ENCODE measurements at regions not wholly inside any gene's neighbourhood (a gene's known extent, or its start where the extent isn't known, plus 50 kb on each side); places are given as distances from the start of the nearest gene placed in this dataset.
A peak's percentile ranks its signal among the peaks of the same experiment; 100 is the strongest.
"Not testable (repeated sequence)": the region's sequence is repeated elsewhere in the genome, so short reads cannot be mapped to it uniquely, and the experiment has no call there.

GRCh38 chr1:29920784-29921183 lies 684.5 kb downstream of the PTPRU start:
- no peak for DNase-seq
- no peaks in the 10 kb centered on the region for H4K20me1 ChIP-seq (ENCODE audit: insufficient read depth, low read depth, low read length)
- H3K4me2 ChIP-seq (ENCODE audit: low read depth, low read length, poor library complexity, severe bottlenecking): no peak overlapping the region
- no peaks in the 10 kb centered on the region for H3K27me3 ChIP-seq (ENCODE audit: low read length)
- H2AFZ ChIP-seq (ENCODE audit: low read length): no peak overlapping the region
- H3K27ac ChIP-seq (ENCODE audit: low read length): no peak overlapping the region
- H3K4me3 ChIP-seq (ENCODE audit: low read length): no peak overlapping the region
- H3K79me2 ChIP-seq (ENCODE audit: low read length): no peaks in the 10 kb centered on the region
- no peak overlapping the region for H3K9ac ChIP-seq (ENCODE audit: low read length)
- H3K4me1 ChIP-seq (ENCODE audit: low read length): no peaks in the 10 kb centered on the region
- H3K9me2 ChIP-seq (replicated peaks; ENCODE audit: insufficient read depth, low read length): no peaks in the 10 kb centered on the region
- no peaks in the 10 kb centered on the region for H3K9me3 ChIP-seq (ENCODE audit: low read length)
- H3K36me3 ChIP-seq (ENCODE audit: insufficient read depth, low read length): no peaks in the 10 kb centered on the region

GRCh38 chr1:29920316-29920715 lies 684.0 kb downstream of the PTPRU start:
- Histone ChIP-seq H3K4me3 (ENCODE audit: low read length) (no peak overlapping the region), H3K79me2 (ENCODE audit: low read length) (no peaks in the 10 kb centered on the region), H3K27ac (ENCODE audit: low read length) (no peak overlapping the region), H3K9ac (ENCODE audit: low read length) (no peak overlapping the region), H3K36me3 (ENCODE audit: insufficient read depth, low read length) (no peaks in the 10 kb centered on the region), H4K20me1 (ENCODE audit: insufficient read depth, low read depth, low read length) (no peaks in the 10 kb centered on the region), H3K9me3 (ENCODE audit: low read length) (no peaks in the 10 kb centered on the region), H3K9me2 (replicated peaks; ENCODE audit: insufficient read depth, low read length) (no peaks in the 10 kb centered on the region), H3K27me3 (ENCODE audit: low read length) (no peaks in the 10 kb centered on the region), H3K4me2 (ENCODE audit: low read depth, low read length, poor library complexity, severe bottlenecking) (no peak overlapping the region), H2AFZ (ENCODE audit: low read length) (no peak overlapping the region), H3K4me1 (ENCODE audit: low read length) (no peaks in the 10 kb centered on the region)
- DNase-seq: no peak

- H3K9me3 ChIP-seq (ENCODE audit: low read length); H3K4me2 ChIP-seq (ENCODE audit: low read depth, low read length, poor library complexity, severe bottlenecking); H3K9me2 ChIP-seq (replicated peaks; ENCODE audit: insufficient read depth, low read length); DNase-seq; H3K36me3 ChIP-seq (ENCODE audit: insufficient read depth, low read length); H3K27ac ChIP-seq (ENCODE audit: low read length); H3K9ac ChIP-seq (ENCODE audit: low read length); H2AFZ ChIP-seq (ENCODE audit: low read length); H4K20me1 ChIP-seq (ENCODE audit: insufficient read depth, low read depth, low read length); H3K27me3 ChIP-seq (ENCODE audit: low read length); H3K4me1 ChIP-seq (ENCODE audit: low read length); H3K79me2 ChIP-seq (ENCODE audit: low read length); H3K4me3 ChIP-seq (ENCODE audit: low read length): not testable (repeated sequence)
These were observed 682.7 kb downstream of the PTPRU start for GRCh38 chr1:29919041-29919440.

DNA sequence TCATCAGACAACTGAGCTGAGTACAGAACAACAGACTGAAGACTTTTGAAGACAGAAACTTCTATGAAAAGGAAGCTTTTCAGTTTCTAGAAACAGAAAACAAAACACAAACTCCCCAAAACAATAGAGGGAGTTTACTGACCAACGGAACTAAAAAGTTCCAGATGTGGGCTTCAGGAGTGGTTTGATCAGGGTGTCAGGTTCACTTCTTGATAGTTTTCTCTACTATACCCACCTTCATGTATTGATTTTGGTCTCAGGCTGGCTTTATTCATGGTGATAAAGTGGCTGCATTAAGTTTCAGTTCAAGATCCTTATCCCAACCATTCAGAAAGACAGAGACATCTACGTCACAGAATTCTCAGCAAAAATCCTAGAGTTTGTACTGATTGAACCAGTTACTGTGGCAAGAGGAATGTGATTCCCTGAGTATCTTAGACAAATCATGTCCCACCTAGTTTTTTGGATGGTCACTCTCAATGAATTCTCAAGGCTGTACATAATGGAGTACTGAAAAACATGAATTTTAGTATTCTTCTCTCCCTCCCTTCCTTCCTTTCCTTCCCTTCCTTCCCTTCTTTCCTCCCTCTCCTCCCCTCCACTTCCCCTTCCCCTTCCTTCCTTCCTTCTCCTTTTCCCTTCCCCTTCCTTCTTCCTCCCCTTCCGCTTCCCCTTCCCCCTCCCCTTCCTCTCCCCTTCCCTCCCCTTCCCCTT lies 680.5 kb downstream of the PTPRU start:
- Histone ChIP-seq H2AFZ (ENCODE audit: low read length) (no peak overlapping the region), H3K27me3 (ENCODE audit: low read length) (no peaks in the 10 kb centered on the region), H3K4me1 (ENCODE audit: low read length) (no peaks in the 10 kb centered on the region), H3K79me2 (ENCODE audit: low read length) (no peaks in the 10 kb centered on the region), H3K9ac (ENCODE audit: low read length) (no peak overlapping the region), H3K9me3 (ENCODE audit: low read length) (no peaks in the 10 kb centered on the region), H3K4me3 (ENCODE audit: low read length) (no peak overlapping the region), H3K27ac (ENCODE audit: low read length) (no peak overlapping the region), H4K20me1 (ENCODE audit: insufficient read depth, low read depth, low read length) (no peaks in the 10 kb centered on the region), H3K9me2 (replicated peaks; ENCODE audit: insufficient read depth, low read length) (no peaks in the 10 kb centered on the region), H3K36me3 (ENCODE audit: insufficient read depth, low read length) (no peaks in the 10 kb centered on the region), H3K4me2 (ENCODE audit: low read depth, low read length, poor library complexity, severe bottlenecking) (no peak overlapping the region)
- DNase-seq: no peak

GRCh38 chr1:29914936-29915335 lies 678.6 kb downstream of the PTPRU start:
- Histone ChIP-seq H3K9me2 (replicated peaks; ENCODE audit: insufficient read depth, low read length) (no peaks in the 10 kb centered on the region), H3K4me1 (ENCODE audit: low read length) (no peaks in the 10 kb centered on the region), H2AFZ (ENCODE audit: low read length) (no peak overlapping the region), H3K79me2 (ENCODE audit: low read length) (no peaks in the 10 kb centered on the region), H3K27ac (ENCODE audit: low read length) (no peak overlapping the region), H3K4me2 (ENCODE audit: low read depth, low read length, poor library complexity, severe bottlenecking) (no peak overlapping the region), H3K9me3 (ENCODE audit: low read length) (no peaks in the 10 kb centered on the region), H3K9ac (ENCODE audit: low read length) (no peak overlapping the region), H3K4me3 (ENCODE audit: low read length) (no peak overlapping the region), H3K36me3 (ENCODE audit: insufficient read depth, low read length) (no peaks in the 10 kb centered on the region), H3K27me3 (ENCODE audit: low read length) (no peaks in the 10 kb centered on the region), H4K20me1 (ENCODE audit: insufficient read depth, low read depth, low read length) (no peaks in the 10 kb centered on the region)
- no peak for DNase-seq

DNA sequence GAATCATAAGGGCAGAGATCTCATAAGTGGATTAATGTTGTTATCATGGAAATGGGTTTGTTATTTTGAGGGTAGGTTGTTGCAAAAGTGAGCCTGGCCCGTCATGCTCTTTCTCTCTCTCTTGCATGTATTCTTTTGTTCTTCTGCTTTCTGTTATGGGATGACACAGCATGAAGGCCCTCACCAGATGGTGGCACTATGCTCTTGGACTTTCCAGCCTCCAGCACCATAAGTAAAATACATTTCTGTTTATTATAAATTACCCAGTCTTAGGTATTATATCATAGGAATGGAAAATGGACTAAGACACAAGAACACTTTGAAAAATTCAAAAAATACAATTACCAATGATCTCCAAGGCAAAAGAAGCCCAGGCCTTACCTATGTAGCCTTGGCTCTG lies 676.1 kb downstream of the PTPRU start:
- H3K27ac ChIP-seq (ENCODE audit: low read length): no peak overlapping the region
- no peak overlapping the region for H3K4me3 ChIP-seq (ENCODE audit: low read length)
- H3K79me2 ChIP-seq (ENCODE audit: low read length): no peaks in the 10 kb centered on the region
- no peak overlapping the region for H3K4me2 ChIP-seq (ENCODE audit: low read depth, low read length, poor library complexity, severe bottlenecking)
- DNase-seq: peak; percentile 66
- no peak overlapping the region for H3K9ac ChIP-seq (ENCODE audit: low read length)
- H3K27me3 ChIP-seq (ENCODE audit: low read length): no peaks in the 10 kb centered on the region
- H2AFZ ChIP-seq (ENCODE audit: low read length): no peak overlapping the region
- H3K9me3 ChIP-seq (ENCODE audit: low read length): no peaks in the 10 kb centered on the region
- no peaks in the 10 kb centered on the region for H4K20me1 ChIP-seq (ENCODE audit: insufficient read depth, low read depth, low read length)
- no peaks in the 10 kb centered on the region for H3K4me1 ChIP-seq (ENCODE audit: low read length)
- no peaks in the 10 kb centered on the region for H3K36me3 ChIP-seq (ENCODE audit: insufficient read depth, low read length)
- no peaks in the 10 kb centered on the region for H3K9me2 ChIP-seq (replicated peaks; ENCODE audit: insufficient read depth, low read length)

DNA sequence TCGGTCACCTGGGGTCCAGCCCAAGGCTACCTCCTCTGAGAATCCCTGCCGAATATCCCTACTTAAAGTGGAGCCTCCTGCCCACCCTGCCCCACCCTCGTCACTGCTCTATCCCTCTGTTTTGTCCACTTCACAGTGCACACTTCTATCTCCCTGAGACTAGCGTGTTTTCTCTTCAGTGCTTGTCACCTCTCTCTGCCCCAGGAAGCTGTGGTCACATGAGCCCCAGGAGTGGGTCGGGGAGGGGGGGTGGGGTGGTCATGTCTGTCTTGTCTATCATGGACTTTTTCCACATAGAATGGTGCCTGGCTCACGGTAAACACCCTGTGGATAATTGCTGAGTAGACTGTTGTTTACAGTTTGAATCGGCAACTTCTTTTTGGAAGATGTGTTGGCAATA lies 673.6 kb downstream of the PTPRU start:
- no peaks in the 10 kb centered on the region for H3K79me2 ChIP-seq (ENCODE audit: low read length)
- no peak overlapping the region for H3K4me3 ChIP-seq (ENCODE audit: low read length)
- no peaks in the 10 kb centered on the region for H3K9me2 ChIP-seq (replicated peaks; ENCODE audit: insufficient read depth, low read length)
- DNase-seq: no peak
- H4K20me1 ChIP-seq (ENCODE audit: insufficient read depth, low read depth, low read length): no peaks in the 10 kb centered on the region
- H3K27me3 ChIP-seq (ENCODE audit: low read length): no peaks in the 10 kb centered on the region
- H3K9me3 ChIP-seq (ENCODE audit: low read length): no peaks in the 10 kb centered on the region
- no peak overlapping the region for H3K27ac ChIP-seq (ENCODE audit: low read length)
- no peak overlapping the region for H3K4me2 ChIP-seq (ENCODE audit: low read depth, low read length, poor library complexity, severe bottlenecking)
- no peaks in the 10 kb centered on the region for H3K4me1 ChIP-seq (ENCODE audit: low read length)
- H2AFZ ChIP-seq (ENCODE audit: low read length): no peak overlapping the region
- H3K36me3 ChIP-seq (ENCODE audit: insufficient read depth, low read length): no peaks in the 10 kb centered on the region
- no peak overlapping the region for H3K9ac ChIP-seq (ENCODE audit: low read length)

DNA sequence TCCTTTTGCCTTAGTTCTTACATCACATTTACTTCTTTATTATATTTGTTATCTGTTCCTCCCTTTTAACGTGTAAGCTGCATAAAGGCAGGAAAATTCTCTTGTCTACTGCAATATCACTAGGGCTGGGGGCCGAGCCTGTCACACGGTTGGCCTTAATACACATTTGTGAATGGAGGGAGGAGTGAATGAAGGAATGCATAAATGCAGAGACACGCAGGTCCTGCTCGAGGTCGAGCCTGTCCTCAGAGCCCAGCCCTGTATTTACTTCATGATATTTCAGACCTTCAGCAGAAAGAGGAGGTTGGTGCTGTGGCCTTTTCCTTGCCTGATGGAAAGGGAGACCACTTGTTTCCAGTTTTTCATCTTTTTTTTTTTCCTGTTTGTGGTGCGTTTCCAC lies 671.3 kb downstream of the PTPRU start:
- H3K4me2 ChIP-seq (ENCODE audit: low read depth, low read length, poor library complexity, severe bottlenecking): no peak overlapping the region
- H3K4me3 ChIP-seq (ENCODE audit: low read length): no peak overlapping the region
- H3K9ac ChIP-seq (ENCODE audit: low read length): no peak overlapping the region
- no peak overlapping the region for H3K27ac ChIP-seq (ENCODE audit: low read length)
- no peaks in the 10 kb centered on the region for H3K4me1 ChIP-seq (ENCODE audit: low read length)
- no peaks in the 10 kb centered on the region for H3K79me2 ChIP-seq (ENCODE audit: low read length)
- DNase-seq: no peak
- H4K20me1 ChIP-seq (ENCODE audit: insufficient read depth, low read depth, low read length): no peaks in the 10 kb centered on the region
- H3K9me3 ChIP-seq (ENCODE audit: low read length): no peaks in the 10 kb centered on the region
- H3K27me3 ChIP-seq (ENCODE audit: low read length): 0 out of 2 replicates have a peak, but pooled peaks cover 2% of the 10 kb centered on the region
- no peak overlapping the region for H2AFZ ChIP-seq (ENCODE audit: low read length)
- no peaks in the 10 kb centered on the region for H3K36me3 ChIP-seq (ENCODE audit: insufficient read depth, low read length)
- no peaks in the 10 kb centered on the region for H3K9me2 ChIP-seq (replicated peaks; ENCODE audit: insufficient read depth, low read length)
